Neutrophil (primary cell): ENCODE measurements at regions not wholly inside any gene's neighbourhood (a gene's known extent, or its start where the extent isn't known, plus 50 kb on each side); places are given as distances from the start of the nearest gene placed in this dataset.

ENCODE experiments used
- H3K27ac ChIP-seq: fragments of 200-600 bp; sonication (generic); 2 replicates; pipeline ENCODE4 v1.5.1; 2016; ENCODE audit warnings: mild to moderate bottlenecking, moderate library complexity
- H3K27me3 ChIP-seq: fragments of 200-600 bp; sonication (generic); 2 replicates; pipeline ENCODE4 v1.6.0; 2016; ENCODE audit warnings: mild to moderate bottlenecking
- H3K36me3 ChIP-seq: fragments of 200-600 bp; sonication (generic); 2 replicates; pipeline ENCODE4 v1.5.1; 2017
- H3K4me1 ChIP-seq, 2 experiments: fragments of 200-600 bp in 1 of 2; sonication (generic) in 1 of 2; 1 replicate in 1 of 2; 2 replicates in 1 of 2; pipeline versions ENCODE4 v1.5.1 to v1.6.1; 2013 to 2016; ENCODE audit warnings: low read depth in 1 of 2, low read length in 1 of 2, mild to moderate bottlenecking in 1 of 2, moderate library complexity in 1 of 2; ENCODE audit not compliant: control insufficient read depth in 1 of 2, insufficient read depth in 1 of 2
- H3K4me3 ChIP-seq, 2 experiments: fragments of 200-600 bp in 1 of 2; sonication (generic) in 1 of 2; 1 replicate in 1 of 2; 2 replicates in 1 of 2; pipeline ENCODE4 v1.5.1; 2013 to 2016; ENCODE audit warnings: low read depth in 1 of 2, low read length in 1 of 2, mild to moderate bottlenecking in 1 of 2, moderate library complexity in 1 of 2
- H3K9me3 ChIP-seq: fragments of 200-600 bp; sonication (generic); 2 replicates; pipeline ENCODE4 v1.5.1; 2016
- TF ChIP-seq, protein P1 (sequence below): fragments of 200-600 bp; sonication (generic); IDR thresholded peaks from 2 replicates; pipeline ENCODE4 v1.5.1; 2016; ENCODE audit warnings: antibody characterized with exemption

- Histone ChIP-seq H3K27me3 (peaks cover 7% of the 10 kb centered on the region), H3K4me1 (no peaks in the 10 kb centered on the region), H3K9me3 (no peaks in the 10 kb centered on the region), H3K4me3 (no peak overlapping the region), H3K27ac (no peak overlapping the region), H3K36me3 (no peaks in the 10 kb centered on the region)
- TF ChIP-seq, protein P1, sequence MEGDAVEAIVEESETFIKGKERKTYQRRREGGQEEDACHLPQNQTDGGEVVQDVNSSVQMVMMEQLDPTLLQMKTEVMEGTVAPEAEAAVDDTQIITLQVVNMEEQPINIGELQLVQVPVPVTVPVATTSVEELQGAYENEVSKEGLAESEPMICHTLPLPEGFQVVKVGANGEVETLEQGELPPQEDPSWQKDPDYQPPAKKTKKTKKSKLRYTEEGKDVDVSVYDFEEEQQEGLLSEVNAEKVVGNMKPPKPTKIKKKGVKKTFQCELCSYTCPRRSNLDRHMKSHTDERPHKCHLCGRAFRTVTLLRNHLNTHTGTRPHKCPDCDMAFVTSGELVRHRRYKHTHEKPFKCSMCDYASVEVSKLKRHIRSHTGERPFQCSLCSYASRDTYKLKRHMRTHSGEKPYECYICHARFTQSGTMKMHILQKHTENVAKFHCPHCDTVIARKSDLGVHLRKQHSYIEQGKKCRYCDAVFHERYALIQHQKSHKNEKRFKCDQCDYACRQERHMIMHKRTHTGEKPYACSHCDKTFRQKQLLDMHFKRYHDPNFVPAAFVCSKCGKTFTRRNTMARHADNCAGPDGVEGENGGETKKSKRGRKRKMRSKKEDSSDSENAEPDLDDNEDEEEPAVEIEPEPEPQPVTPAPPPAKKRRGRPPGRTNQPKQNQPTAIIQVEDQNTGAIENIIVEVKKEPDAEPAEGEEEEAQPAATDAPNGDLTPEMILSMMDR = no peak
Measured at GRCh38 chr3:117532268-117532667, 822.7 kb downstream of the TUSC7 start.

DNA sequence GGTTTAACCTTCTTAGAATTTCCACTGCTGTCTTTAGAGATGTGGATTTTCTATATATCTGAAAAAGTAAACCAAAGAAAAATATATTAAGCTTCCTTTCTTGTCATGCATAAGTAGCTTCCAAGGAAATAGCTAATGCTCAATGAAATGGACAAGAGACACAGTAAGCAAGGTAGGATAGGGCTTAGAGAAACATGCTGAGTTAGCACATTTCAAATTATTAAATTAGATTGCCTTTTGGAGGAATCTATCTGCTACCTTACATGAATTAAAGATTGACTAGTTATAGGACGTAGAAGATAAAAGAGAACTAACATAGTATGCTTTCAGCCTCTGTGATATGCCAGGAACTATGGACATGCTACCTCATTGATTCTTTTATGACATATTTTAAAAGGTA, 824.6 kb downstream of the TUSC7 start:
- H3K27me3 ChIP-seq = peaks cover 7% of the 10 kb centered on the region
- TF ChIP-seq, protein P1 = no peak

DNA sequence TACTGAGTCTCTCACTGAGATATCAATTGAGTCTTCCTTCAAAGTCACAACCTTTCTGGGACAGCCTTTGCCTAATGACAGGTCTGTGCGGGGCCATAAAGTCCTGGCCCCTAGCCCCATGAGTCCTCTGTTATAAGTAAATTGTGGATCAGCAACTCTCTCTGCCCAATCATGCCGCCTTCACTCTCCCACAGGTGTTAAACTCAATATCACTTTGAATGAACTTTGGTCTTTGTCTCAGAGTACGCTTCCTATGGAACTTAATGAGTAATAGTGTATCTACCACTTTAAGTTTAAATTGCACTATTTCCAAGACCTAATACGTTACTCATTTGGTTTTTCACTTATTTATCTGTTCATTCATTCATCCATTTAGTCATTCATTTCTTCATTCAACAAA, 826.4 kb downstream of the TUSC7 start:
- TF ChIP-seq, protein P1 = no peak
- Histone ChIP-seq H3K27me3 (no peaks in the 10 kb centered on the region), H3K4me3 (no peak overlapping the region), H3K36me3 (no peaks in the 10 kb centered on the region), H3K9me3 (no peaks in the 10 kb centered on the region), H3K27ac (no peak overlapping the region), H3K4me1 (no peaks in the 10 kb centered on the region)

More for the DNA sequence above, 824.6 kb downstream of the TUSC7 start:
- H3K4me3 ChIP-seq = no peak overlapping the region
- H3K36me3 ChIP-seq = no peaks in the 10 kb centered on the region
- no peaks in the 10 kb centered on the region for H3K4me1 ChIP-seq
- no peak overlapping the region for H3K27ac ChIP-seq
- H3K9me3 ChIP-seq = no peaks in the 10 kb centered on the region

GRCh38 chr3:117537949-117538348, 828.4 kb downstream of the TUSC7 start:
- Histone ChIP-seq H3K9me3 (no peaks in the 10 kb centered on the region), H3K4me3 (no peak overlapping the region), H3K4me1 (no peaks in the 10 kb centered on the region), H3K36me3 (no peaks in the 10 kb centered on the region), H3K27me3 (no peaks in the 10 kb centered on the region), H3K27ac (no peak overlapping the region)
- TF ChIP-seq, protein P1 = no peak

DNA sequence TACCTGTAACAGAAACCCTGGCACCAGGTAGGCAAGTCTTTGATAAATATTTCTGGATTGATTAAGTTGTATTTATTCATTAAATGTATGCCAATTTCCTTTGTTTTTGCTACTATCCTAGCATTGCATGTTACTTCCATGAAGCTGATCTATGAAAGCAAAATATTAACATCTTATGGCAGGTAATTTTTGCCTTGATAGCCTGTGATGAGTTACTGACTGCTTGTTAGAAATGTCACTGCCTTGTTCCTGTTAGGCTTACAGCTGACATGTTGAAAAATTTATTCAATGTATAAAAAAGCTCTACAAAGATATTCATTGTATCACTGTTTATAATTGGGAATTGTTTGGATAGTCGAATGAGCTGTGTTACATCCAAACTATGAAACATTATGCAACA, 830.1 kb downstream of the TUSC7 start:
- TF ChIP-seq, protein P1 = no peak
- Histone ChIP-seq H3K4me1 (no peaks in the 10 kb centered on the region), H3K36me3 (no peaks in the 10 kb centered on the region), H3K9me3 (no peaks in the 10 kb centered on the region), H3K27me3 (no peaks in the 10 kb centered on the region), H3K27ac (no peak overlapping the region), H3K4me3 (no peak overlapping the region)

- TF ChIP-seq, protein P1 = no peak
- Histone ChIP-seq H3K36me3 (no peaks in the 10 kb centered on the region), H3K27ac (no peak overlapping the region), H3K4me3 (no peak overlapping the region), H3K4me1 (no peaks in the 10 kb centered on the region), H3K27me3 (no peaks in the 10 kb centered on the region), H3K9me3 (no peaks in the 10 kb centered on the region)
Measured at GRCh38 chr3:117540597-117540996, 831.0 kb downstream of the TUSC7 start.
